Neutrophil (primary cell): ENCODE measurements at regions not wholly inside any gene's neighbourhood (a gene's known extent, or its start where the extent isn't known, plus 50 kb on each side); places are given as distances from the start of the nearest gene placed in this dataset.

Experiments used
- H3K27ac ChIP-seq: fragments of 200-600 bp; sonication (generic); 2 replicates; pipeline ENCODE4 v1.5.1; 2016; ENCODE audit warnings: mild to moderate bottlenecking, moderate library complexity
- H3K27me3 ChIP-seq: fragments of 200-600 bp; sonication (generic); 2 replicates; pipeline ENCODE4 v1.6.0; 2016; ENCODE audit warnings: mild to moderate bottlenecking
- H3K36me3 ChIP-seq: fragments of 200-600 bp; sonication (generic); 2 replicates; pipeline ENCODE4 v1.5.1; 2017
- H3K4me1 ChIP-seq, 2 experiments: fragments of 200-600 bp in 1 of 2; sonication (generic) in 1 of 2; 1 replicate in 1 of 2; 2 replicates in 1 of 2; pipeline versions ENCODE4 v1.5.1 to v1.6.1; 2013 to 2016; ENCODE audit warnings: low read depth in 1 of 2, low read length in 1 of 2, mild to moderate bottlenecking in 1 of 2, moderate library complexity in 1 of 2; ENCODE audit not compliant: control insufficient read depth in 1 of 2, insufficient read depth in 1 of 2
- H3K4me3 ChIP-seq, 2 experiments: fragments of 200-600 bp in 1 of 2; sonication (generic) in 1 of 2; 1 replicate in 1 of 2; 2 replicates in 1 of 2; pipeline ENCODE4 v1.5.1; 2013 to 2016; ENCODE audit warnings: low read depth in 1 of 2, low read length in 1 of 2, mild to moderate bottlenecking in 1 of 2, moderate library complexity in 1 of 2
- H3K9me3 ChIP-seq: fragments of 200-600 bp; sonication (generic); 2 replicates; pipeline ENCODE4 v1.5.1; 2016
- TF ChIP-seq, protein P1 (sequence below): fragments of 200-600 bp; sonication (generic); IDR thresholded peaks from 2 replicates; pipeline ENCODE4 v1.5.1; 2016; ENCODE audit warnings: antibody characterized with exemption

GRCh38 chr5:158289967-158290366, 431.0 kb upstream of the CLINT1 start:
- Histone ChIP-seq H3K9me3 (no peaks in the 10 kb centered on the region), H3K27ac (no peak overlapping the region), H3K4me3 (no peak overlapping the region), H3K36me3 (no peaks in the 10 kb centered on the region), H3K4me1 (no peaks in the 10 kb centered on the region), H3K27me3 (no peaks in the 10 kb centered on the region)
- TF ChIP-seq, protein P1, sequence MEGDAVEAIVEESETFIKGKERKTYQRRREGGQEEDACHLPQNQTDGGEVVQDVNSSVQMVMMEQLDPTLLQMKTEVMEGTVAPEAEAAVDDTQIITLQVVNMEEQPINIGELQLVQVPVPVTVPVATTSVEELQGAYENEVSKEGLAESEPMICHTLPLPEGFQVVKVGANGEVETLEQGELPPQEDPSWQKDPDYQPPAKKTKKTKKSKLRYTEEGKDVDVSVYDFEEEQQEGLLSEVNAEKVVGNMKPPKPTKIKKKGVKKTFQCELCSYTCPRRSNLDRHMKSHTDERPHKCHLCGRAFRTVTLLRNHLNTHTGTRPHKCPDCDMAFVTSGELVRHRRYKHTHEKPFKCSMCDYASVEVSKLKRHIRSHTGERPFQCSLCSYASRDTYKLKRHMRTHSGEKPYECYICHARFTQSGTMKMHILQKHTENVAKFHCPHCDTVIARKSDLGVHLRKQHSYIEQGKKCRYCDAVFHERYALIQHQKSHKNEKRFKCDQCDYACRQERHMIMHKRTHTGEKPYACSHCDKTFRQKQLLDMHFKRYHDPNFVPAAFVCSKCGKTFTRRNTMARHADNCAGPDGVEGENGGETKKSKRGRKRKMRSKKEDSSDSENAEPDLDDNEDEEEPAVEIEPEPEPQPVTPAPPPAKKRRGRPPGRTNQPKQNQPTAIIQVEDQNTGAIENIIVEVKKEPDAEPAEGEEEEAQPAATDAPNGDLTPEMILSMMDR: no peak

GRCh38 chr5:158288272-158288657, 429.3 kb upstream of the CLINT1 start:
- Histone ChIP-seq H3K4me1 (no peaks in the 10 kb centered on the region), H3K4me3 (no peak overlapping the region), H3K9me3 (no peaks in the 10 kb centered on the region), H3K36me3 (no peaks in the 10 kb centered on the region), H3K27ac (no peak overlapping the region), H3K27me3 (no peaks in the 10 kb centered on the region)
- TF ChIP-seq, protein P1: no peak

DNA sequence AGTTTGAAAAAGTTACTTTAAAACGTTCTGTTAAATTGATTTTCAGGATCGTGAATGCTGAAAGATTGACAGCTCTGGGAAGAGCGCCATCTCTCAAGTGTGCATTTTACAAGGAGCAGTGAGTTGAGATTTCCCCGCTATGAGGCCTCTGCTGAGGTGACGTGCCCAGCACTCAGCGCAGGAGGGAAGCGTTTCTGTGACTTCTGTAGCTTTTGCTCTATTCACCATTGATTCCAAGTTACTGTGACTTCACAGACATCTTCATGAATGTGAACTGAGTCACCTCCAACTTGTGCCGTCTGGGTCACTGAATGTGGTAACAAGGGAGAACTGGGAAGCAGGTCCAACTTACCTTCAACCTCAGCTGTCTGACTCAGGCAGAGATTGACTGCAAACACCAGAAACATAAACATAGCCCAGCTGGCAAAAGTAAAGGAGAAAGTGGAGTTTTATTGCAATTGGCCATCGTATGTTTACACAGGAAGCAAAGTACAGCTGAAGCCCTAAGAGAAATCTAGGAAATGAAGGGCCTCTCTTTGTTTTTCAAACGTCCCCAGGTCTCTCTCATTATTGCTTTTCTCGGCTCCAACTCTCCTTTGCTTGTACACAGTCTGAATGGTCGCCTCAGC, 428.8 kb upstream of the CLINT1 start:
- no peak overlapping the region for H3K4me3 ChIP-seq
- H3K4me1 ChIP-seq: no peaks in the 10 kb centered on the region
- no peaks in the 10 kb centered on the region for H3K27me3 ChIP-seq
- TF ChIP-seq, protein P1: no peak
- no peak overlapping the region for H3K27ac ChIP-seq
- H3K9me3 ChIP-seq: no peaks in the 10 kb centered on the region
- no peaks in the 10 kb centered on the region for H3K36me3 ChIP-seq

DNA sequence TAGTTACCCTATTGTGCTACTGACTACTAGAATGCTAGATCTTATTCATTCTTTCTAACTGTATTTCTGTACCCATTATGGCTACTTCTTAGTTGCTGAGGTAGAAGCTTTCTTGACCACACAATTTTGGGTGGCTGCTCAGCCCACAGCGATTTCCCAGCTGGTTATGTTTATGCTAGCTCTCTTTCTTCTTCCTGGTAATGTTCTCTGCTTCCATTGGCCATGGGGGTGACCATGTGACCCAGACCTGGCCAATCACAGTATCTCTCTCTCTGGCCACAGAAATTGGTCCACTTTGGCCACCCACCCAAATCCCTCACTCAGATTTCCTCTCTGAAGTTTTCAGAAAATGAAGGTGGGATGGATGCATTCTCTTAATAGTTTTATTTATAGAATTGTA, 427.9 kb upstream of the CLINT1 start:
- Histone ChIP-seq H3K4me1 (no peaks in the 10 kb centered on the region), H3K36me3 (no peaks in the 10 kb centered on the region), H3K4me3 (no peak overlapping the region), H3K9me3 (no peaks in the 10 kb centered on the region), H3K27ac (no peak overlapping the region), H3K27me3 (no peaks in the 10 kb centered on the region)
- TF ChIP-seq, protein P1: no peak

GRCh38 chr5:158285698-158286097, 426.8 kb upstream of the CLINT1 start:
- no peak overlapping the region for H3K4me3 ChIP-seq
- TF ChIP-seq, protein P1: no peak
- H3K27ac ChIP-seq: no peak overlapping the region
- no peaks in the 10 kb centered on the region for H3K4me1 ChIP-seq
- no peaks in the 10 kb centered on the region for H3K9me3 ChIP-seq
- H3K36me3 ChIP-seq: no peaks in the 10 kb centered on the region
- no peaks in the 10 kb centered on the region for H3K27me3 ChIP-seq

DNA sequence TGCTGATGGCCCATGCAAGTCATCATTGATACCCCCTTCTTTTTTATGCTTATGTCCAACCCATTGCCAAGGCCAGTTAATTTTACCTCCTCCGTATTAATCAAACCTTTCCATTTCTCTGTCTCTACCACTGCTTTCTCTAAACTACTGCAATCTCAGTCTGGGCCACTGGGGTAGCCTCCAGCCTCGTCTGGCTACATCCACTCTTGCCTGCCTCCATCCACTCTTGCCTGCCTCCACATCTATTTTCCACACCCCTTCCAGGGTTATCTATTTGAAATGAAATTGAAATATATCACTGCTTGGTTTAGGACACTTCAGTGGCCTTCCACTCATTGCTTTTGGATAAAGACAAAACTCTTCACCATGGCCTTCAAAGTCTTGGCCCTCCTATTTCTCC, 425.3 kb upstream of the CLINT1 start:
- Histone ChIP-seq H3K4me1 (no peaks in the 10 kb centered on the region), H3K27me3 (no peaks in the 10 kb centered on the region), H3K9me3 (no peaks in the 10 kb centered on the region), H3K4me3 (no peak overlapping the region), H3K27ac (no peak overlapping the region), H3K36me3 (no peaks in the 10 kb centered on the region)
- TF ChIP-seq, protein P1: no peak
